ENCODE measurements at regions not wholly inside any gene's neighbourhood (a gene's known extent, or its start where the extent isn't known, plus 50 kb on each side); places are given as distances from the start of the nearest gene placed in this dataset.

DNA sequence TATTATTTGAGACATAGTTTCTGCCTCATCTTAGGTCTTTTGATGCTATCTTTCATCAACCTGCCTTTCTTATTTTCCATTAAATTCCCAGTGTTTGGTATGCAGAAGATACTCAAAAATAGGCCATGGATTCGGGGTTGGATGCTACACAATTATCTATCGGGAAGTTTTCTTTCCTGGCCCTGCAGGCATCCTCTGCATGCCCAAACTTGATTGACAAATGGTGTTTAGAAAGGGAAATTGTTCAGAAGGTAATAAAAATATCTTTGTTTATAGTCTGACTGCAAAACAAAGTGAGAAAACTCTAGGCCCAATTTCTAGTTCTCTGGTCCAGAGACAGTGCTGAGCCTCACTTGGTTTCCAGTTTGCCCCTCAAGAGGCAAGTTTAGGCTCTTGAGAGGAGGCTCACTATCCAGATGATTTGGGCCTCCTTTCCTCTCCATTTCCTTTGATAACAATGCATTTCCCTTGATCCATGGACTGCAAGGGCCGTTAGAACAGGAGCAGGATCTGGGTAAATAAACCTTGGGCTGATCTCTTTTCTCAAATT is 157.1 kb upstream of the DPH6 start:
- Histone ChIP-seq H3K9me1 (ENCODE audit: control insufficient read depth, insufficient read depth, low read length) (no peaks in the 10 kb centered on the region), H3K9ac (ENCODE audit: insufficient read depth in 1 of 2, low read depth in 2 of 2, low read length in 2 of 2) (no peak overlapping the region), H3K9me3 (replicated peaks; ENCODE audit: control insufficient read depth, insufficient read depth, low read depth, low read length) (no peaks in the 10 kb centered on the region), H3K4me1 (replicated peaks in 1 of 2; ENCODE audit: control insufficient read depth in 2 of 2, insufficient read depth in 2 of 2, low read length in 2 of 2) (peaks cover 0 to 13% of the 10 kb centered on the region in 2 experiments; a peak in 3 of 5 replicates), H4K20me1 (replicated peaks; ENCODE audit: control insufficient read depth, insufficient read depth, low read length) (no peaks in the 10 kb centered on the region), H3K36me3 (ENCODE audit: control insufficient read depth, insufficient read depth, low read length) (no peaks in the 10 kb centered on the region), H3K27me3 (ENCODE audit: control insufficient read depth in 2 of 2, insufficient read depth in 2 of 2, low read length in 2 of 2) (no peaks in the 10 kb centered on the region), H3K79me2 (ENCODE audit: control insufficient read depth, insufficient read depth, low read length) (no peaks in the 10 kb centered on the region), H3K4me2 (ENCODE audit: insufficient read depth, low read length) (no peak overlapping the region), H2AFZ (ENCODE audit: low read depth, low read length) (no peak overlapping the region; the same call in 1 of the 2 replicates), H3K4me3 (no peak overlapping the region), H3K27ac (ENCODE audit: extremely low read depth, low read depth, low read length) (no peak overlapping the region)
- intact Hi-C loops (cut with micrococcal nuclease) (no loop called here), in situ Hi-C loops (cut with MboI) (no loop called here)
- FAIRE-seq = no peak
- POLR2A ChIA-PET = no interaction called here
- BruUV-seq (replicated peaks) = no TSS peak
- CTCF ChIA-PET (ENCODE audit: low intra/inter-chr PET ratio) = no interaction called here
- 48% methylated on average over 3 of the region's 3 CpGs for WGBS (ENCODE audit: insufficient coverage, low coverage, missing lambda C conversion rate)
- no peak for DNase-seq (ENCODE audit: extremely low read depth in 1 of 4, low spot score in 3 of 4)
- no peak for ATAC-seq
- TF ChIP-seq MEIS2 (IDR thresholded peaks at IDR 0.05; ENCODE audit: partially characterized antibody) = no peak
- TF ChIP-seq, protein P1, sequence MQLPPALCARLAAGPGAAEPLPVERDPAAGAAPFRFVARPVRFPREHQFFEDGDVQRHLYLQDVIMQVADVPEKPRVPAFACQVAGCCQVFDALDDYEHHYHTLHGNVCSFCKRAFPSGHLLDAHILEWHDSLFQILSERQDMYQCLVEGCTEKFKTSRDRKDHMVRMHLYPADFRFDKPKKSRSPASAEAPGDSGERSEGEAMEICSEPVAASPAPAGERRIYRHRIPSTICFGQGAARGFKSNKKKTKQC (CRISPR knock-in tag; IDR thresholded peaks at IDR 0.05) = no peak
- TF ChIP-seq, protein P2, sequence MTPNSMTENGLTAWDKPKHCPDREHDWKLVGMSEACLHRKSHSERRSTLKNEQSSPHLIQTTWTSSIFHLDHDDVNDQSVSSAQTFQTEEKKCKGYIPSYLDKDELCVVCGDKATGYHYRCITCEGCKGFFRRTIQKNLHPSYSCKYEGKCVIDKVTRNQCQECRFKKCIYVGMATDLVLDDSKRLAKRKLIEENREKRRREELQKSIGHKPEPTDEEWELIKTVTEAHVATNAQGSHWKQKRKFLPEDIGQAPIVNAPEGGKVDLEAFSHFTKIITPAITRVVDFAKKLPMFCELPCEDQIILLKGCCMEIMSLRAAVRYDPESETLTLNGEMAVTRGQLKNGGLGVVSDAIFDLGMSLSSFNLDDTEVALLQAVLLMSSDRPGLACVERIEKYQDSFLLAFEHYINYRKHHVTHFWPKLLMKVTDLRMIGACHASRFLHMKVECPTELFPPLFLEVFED (CRISPR knock-in tag; conservative IDR thresholded peaks at IDR 0.05) = no peak
- TF ChIP-seq, protein P3, sequence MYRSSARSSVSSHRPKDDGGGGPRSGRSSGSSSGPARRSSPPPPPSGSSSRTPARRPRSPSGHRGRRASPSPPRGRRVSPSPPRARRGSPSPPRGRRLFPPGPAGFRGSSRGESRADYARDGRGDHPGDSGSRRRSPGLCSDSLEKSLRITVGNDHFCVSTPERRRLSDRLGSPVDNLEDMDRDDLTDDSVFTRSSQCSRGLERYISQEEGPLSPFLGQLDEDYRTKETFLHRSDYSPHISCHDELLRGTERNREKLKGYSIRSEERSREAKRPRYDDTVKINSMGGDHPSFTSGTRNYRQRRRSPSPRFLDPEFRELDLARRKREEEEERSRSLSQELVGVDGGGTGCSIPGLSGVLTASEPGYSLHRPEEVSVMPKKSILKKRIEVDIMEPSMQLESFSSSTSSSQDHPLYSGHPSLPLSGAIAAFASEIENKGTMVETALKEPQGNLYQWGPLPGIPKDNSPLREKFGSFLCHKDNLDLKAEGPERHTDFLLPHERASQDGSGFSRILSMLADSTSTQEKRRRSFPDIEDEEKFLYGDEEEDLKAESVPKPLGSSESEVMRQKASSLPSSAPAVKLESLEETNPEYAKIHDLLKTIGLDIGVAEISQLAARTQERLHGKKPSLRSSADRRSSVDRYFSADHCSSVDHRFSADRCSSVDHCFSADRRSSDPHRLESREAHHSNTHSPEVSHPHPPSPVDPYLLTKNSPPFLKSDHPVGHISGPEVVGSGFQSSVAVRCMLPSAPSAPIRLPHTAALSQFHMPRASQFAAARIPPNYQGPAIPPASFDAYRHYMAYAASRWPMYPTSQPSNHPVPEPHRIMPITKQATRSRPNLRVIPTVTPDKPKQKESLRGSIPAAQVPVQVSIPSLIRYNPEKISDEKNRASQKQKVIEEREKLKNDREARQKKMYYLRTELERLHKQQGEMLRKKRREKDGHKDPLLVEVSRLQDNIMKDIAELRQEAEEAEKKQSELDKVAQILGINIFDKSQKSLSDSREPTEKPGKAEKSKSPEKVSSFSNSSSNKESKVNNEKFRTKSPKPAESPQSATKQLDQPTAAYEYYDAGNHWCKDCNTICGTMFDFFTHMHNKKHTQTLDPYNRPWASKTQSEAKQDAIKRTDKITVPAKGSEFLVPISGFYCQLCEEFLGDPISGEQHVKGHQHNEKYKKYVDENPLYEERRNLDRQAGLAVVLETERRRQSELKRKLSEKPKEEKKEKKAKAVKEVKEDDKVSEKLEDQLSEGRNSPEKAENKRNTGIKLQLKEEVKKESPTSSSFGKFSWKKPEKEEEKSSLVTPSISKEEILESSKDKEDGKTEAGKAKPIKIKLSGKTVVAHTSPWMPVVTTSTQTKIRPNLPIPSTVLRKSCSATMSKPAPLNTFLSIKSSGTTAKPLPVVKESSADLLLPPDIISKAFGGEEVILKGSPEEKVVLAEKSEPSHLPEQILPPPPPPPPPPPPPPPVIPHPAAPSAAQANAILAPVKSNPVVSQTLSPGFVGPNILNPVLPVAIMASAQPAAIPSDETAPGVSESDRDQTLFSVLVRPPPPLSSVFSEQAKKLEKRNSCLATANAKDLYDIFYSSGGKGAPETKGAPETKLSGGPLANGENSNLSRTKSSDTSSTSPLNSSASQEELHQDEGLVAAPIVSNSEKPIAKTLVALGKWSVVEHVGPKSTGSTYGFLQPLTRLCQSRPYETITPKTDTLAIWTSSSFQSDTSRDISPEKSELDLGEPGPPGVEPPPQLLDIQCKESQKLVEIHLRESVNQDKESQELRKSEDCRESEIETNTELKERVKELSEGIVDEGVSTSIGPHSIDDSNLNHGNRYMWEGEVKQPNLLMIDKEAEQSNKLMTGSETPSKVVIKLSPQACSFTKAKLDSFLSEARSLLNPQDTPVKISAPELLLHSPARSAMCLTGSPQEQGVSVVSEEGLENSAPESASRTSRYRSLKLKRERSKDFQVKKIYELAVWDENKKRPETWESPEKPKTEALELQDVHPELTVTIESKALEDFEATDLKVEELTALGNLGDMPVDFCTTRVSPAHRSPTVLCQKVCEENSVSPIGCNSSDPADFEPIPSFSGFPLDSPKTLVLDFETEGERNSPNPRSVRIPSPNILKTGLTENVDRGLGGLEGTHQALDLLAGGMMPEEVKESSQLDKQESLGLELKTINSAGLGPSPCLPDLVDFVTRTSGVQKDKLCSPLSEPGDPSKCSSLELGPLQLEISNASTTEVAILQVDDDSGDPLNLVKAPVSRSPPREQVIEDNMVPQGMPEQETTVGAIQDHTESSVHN (IDR thresholded peaks at IDR 0.05; ENCODE audit: borderline replicate concordance in 1 of 2, low read depth in 1 of 2) = no peak
- TF ChIP-seq, protein P4, sequence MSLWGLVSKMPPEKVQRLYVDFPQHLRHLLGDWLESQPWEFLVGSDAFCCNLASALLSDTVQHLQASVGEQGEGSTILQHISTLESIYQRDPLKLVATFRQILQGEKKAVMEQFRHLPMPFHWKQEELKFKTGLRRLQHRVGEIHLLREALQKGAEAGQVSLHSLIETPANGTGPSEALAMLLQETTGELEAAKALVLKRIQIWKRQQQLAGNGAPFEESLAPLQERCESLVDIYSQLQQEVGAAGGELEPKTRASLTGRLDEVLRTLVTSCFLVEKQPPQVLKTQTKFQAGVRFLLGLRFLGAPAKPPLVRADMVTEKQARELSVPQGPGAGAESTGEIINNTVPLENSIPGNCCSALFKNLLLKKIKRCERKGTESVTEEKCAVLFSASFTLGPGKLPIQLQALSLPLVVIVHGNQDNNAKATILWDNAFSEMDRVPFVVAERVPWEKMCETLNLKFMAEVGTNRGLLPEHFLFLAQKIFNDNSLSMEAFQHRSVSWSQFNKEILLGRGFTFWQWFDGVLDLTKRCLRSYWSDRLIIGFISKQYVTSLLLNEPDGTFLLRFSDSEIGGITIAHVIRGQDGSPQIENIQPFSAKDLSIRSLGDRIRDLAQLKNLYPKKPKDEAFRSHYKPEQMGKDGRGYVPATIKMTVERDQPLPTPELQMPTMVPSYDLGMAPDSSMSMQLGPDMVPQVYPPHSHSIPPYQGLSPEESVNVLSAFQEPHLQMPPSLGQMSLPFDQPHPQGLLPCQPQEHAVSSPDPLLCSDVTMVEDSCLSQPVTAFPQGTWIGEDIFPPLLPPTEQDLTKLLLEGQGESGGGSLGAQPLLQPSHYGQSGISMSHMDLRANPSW (CRISPR knock-in tag; IDR thresholded peaks at IDR 0.05) = no peak
- TF ChIP-seq CHD4 (IDR thresholded peaks at IDR 0.05; ENCODE audit: insufficient read depth, insufficient replicate concordance, low read depth, low read length, poor library complexity, severe bottlenecking) = no peak
- TF ChIP-seq, protein P5, sequence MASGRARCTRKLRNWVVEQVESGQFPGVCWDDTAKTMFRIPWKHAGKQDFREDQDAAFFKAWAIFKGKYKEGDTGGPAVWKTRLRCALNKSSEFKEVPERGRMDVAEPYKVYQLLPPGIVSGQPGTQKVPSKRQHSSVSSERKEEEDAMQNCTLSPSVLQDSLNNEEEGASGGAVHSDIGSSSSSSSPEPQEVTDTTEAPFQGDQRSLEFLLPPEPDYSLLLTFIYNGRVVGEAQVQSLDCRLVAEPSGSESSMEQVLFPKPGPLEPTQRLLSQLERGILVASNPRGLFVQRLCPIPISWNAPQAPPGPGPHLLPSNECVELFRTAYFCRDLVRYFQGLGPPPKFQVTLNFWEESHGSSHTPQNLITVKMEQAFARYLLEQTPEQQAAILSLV (tag; IDR thresholded peaks at IDR 0.05) = no peak
